ENCODE measurements at regions not wholly inside any gene's neighbourhood (a gene's known extent, or its start where the extent isn't known, plus 50 kb on each side); places are given as distances from the start of the nearest gene placed in this dataset.
A peak's percentile ranks its signal among the peaks of the same experiment; 100 is the strongest.

DNA sequence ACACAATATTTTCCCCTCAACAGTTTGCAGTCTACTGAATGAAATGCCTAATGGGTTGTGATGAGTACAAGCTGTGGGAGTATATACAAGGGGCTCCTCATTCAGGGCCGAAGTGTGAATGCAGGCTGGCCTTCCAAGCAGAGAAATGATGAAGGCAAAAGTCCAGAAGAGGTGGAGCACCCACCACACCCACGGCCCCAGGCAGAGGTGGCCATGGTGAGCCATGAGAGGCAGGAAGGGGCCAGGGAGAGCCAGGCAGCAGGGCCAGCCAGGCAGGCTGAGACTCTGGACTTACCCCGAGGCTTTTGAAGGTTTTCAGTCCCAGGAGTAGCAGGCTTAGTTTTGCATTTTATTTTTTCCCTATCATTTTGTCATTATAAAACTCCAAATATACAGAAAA is 218.1 kb downstream of the AUH start:
- Histone ChIP-seq H3K9me3 (no peaks in the 10 kb centered on the region), H3K4me1 (ENCODE audit: low read depth) (no peaks in the 10 kb centered on the region), H3K36me3 (ENCODE audit: low read depth) (no peaks in the 10 kb centered on the region), H3K4me3 (no peak overlapping the region)
- no peak for ATAC-seq
- TF ChIP-seq, protein P1, sequence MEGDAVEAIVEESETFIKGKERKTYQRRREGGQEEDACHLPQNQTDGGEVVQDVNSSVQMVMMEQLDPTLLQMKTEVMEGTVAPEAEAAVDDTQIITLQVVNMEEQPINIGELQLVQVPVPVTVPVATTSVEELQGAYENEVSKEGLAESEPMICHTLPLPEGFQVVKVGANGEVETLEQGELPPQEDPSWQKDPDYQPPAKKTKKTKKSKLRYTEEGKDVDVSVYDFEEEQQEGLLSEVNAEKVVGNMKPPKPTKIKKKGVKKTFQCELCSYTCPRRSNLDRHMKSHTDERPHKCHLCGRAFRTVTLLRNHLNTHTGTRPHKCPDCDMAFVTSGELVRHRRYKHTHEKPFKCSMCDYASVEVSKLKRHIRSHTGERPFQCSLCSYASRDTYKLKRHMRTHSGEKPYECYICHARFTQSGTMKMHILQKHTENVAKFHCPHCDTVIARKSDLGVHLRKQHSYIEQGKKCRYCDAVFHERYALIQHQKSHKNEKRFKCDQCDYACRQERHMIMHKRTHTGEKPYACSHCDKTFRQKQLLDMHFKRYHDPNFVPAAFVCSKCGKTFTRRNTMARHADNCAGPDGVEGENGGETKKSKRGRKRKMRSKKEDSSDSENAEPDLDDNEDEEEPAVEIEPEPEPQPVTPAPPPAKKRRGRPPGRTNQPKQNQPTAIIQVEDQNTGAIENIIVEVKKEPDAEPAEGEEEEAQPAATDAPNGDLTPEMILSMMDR (IDR thresholded peaks at IDR 0.05), result no peak
- no peak for DNase-seq
- intact Hi-C loops (cut with DNase I, micrococcal nuclease), result no loop called here

DNA sequence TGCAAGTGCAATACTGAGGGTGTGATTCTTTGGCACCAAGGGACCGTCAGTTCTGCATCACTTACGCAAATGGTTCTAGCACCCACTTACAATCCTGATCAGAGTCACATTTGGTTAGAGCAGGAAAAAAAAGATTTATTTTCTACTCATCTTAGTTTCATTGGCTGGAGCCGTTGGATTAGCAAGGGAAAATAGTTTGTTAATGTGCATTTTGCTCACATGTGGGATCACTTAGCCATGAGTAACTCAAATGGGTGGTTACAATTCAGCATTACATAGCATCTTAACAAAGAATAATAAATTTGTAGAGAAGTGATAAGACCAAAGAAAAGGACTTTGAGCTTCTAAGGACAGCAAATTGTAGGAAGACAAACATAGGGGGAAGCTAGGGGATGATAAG is 216.9 kb downstream of the AUH start:
- intact Hi-C loops (cut with DNase I, micrococcal nuclease), result no loop called here
- ATAC-seq, result no peak
- no peaks in the 10 kb centered on the region for H3K9me3 ChIP-seq
- no peaks in the 10 kb centered on the region for H3K4me1 ChIP-seq (ENCODE audit: low read depth)
- TF ChIP-seq, protein P1 (IDR thresholded peaks at IDR 0.05), result no peak
- no peaks in the 10 kb centered on the region for H3K36me3 ChIP-seq (ENCODE audit: low read depth)
- no peak for DNase-seq
- H3K4me3 ChIP-seq, result no peak overlapping the region

DNA sequence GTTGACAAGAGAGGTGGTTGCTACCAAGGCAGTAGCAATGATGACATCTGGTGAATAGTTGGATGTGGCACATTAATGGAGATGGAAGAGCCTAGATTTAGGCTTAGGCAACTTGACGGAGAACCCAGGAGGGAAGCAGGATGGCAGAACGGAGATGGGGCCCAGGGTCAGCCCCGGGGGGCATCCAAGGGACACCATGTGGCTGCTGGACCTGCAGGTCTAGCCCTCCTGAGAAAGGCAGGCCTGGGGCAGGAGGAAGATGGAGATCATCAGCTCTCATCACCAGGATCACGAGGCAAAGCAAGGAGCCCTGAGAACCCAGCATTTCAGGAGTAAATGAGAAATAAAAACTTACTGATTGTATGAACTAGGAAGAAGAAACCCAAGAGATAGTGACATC is 216.2 kb downstream of the AUH start:
- intact Hi-C loops (cut with DNase I, micrococcal nuclease), result no loop called here
- ATAC-seq (no peak), DNase-seq (no peak)
- H3K4me1 ChIP-seq (ENCODE audit: low read depth), result no peaks in the 10 kb centered on the region
- no peaks in the 10 kb centered on the region for H3K9me3 ChIP-seq
- no peak overlapping the region for H3K4me3 ChIP-seq
- H3K36me3 ChIP-seq (ENCODE audit: low read depth), result no peaks in the 10 kb centered on the region
- TF ChIP-seq, protein P1 (IDR thresholded peaks at IDR 0.05), result no peak

DNA sequence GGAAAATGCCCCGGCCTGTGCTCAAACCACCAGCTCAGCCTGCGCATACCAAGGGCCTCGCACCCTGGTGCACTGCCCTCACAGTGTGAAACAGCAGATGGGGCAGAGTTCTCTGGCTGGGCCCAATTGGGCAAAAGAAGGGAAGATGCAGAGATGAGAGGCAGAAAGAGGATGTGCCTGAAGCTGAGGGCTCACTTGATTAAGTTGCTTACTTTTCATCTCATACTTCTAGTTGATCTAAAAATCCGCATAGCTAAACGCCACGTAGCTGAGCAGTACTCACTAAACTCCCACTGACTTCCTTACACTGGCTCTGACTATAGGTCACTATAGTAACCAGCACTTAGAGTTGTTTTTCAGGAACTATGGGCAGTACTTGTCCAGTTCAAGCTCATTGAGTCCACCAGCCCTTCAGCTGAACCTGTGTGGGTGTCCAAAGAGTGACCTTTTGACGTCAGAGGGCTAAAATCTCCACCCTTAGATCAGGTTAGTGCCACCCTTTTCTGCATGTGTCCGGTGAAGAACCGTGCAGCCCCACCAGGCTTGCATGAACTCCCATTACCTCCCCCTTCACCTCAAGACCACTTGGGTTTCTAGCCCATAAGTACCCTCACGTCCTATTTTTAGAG is 215.2 kb downstream of the AUH start:
- ATAC-seq, result peak; percentile 25
- Histone ChIP-seq H3K4me3 (no peak overlapping the region), H3K36me3 (ENCODE audit: low read depth) (no peaks in the 10 kb centered on the region), H3K9me3 (no peaks in the 10 kb centered on the region), H3K4me1 (ENCODE audit: low read depth) (no peaks in the 10 kb centered on the region)
- TF ChIP-seq, protein P1 (IDR thresholded peaks at IDR 0.05), result no peak
- no peak for DNase-seq
- intact Hi-C loops (cut with DNase I, micrococcal nuclease), result no loop called here

DNA sequence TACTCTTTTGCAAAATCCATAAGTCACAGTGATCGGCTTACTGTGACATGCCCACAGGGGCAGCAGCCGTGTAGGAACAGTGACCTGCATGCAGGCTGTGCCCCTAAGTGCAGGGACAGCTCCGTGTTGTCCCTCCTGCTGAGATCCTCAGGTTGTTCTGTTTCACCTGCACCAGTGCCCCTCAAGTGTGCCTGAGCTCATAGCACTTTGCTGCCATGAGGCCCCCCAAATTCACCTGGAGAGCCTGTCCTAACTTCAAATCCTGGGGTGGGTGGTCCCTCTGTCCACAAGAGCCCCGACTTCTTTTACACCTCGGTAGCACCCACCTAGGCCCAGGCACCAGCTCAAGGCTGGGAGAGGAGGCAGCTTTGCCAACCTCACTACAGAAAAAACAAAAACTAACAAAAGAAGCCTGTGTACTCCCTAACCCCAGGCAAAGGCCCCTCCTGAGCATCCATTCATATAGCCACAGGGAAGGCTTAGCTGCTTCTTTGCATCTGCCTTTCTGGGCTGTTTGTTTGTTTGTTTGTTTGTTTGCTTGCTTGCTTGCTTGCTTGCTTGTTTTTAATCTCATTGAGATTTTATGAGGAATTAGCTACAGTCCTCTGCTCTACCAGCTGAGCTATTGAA is 214.5 kb downstream of the AUH start:
- Histone ChIP-seq H3K36me3 (ENCODE audit: low read depth) (no peaks in the 10 kb centered on the region), H3K9me3 (no peaks in the 10 kb centered on the region), H3K4me1 (ENCODE audit: low read depth) (no peaks in the 10 kb centered on the region), H3K4me3 (no peak overlapping the region)
- DNase-seq, result no peak
- TF ChIP-seq, protein P1 (IDR thresholded peaks at IDR 0.05), result no peak
- intact Hi-C loops (cut with DNase I, micrococcal nuclease), result no loop called here
- no peak for ATAC-seq
